Left renal pelvis (tissue), 4 donors: ENCODE measurements at regions not wholly inside any gene's neighbourhood (a gene's known extent, or its start where the extent isn't known, plus 50 kb on each side); places are given as distances from the start of the nearest gene placed in this dataset.
A peak's percentile ranks its signal among the peaks of the same experiment; 100 is the strongest.
"Not testable (repeated sequence)": the region's sequence is repeated elsewhere in the genome, so short reads cannot be mapped to it uniquely, and the experiment has no call there.

Experiments used
- DNase-seq, 4 donors: peaks; one replicate each; pipeline ENCODE4 v3.0.0-alpha.2; 2013; ENCODE audit warnings: low read depth in 4 of 4, low spot score in 3 of 4

DNA sequence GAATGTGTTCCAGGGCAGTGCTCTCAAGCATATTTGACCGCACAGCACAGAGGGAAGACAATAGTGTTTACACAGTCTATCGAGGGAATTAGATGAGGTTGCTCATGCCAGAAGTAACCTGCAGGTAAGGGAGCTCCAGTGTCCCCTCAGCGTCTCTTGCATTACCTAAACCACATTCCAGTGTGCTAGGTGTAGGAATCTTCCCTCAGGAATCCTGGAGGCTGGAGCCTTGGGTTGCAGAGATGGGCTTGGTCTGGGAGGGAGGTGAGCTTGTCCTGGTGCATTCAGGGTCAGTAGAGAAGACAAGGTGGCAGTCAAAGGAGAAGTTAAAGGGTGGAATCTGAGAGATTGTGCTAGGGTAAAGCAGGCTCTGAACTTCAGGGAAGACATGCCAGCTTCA is 56.3 kb downstream of the SOX14 start:
- no peak for DNase-seq

DNA sequence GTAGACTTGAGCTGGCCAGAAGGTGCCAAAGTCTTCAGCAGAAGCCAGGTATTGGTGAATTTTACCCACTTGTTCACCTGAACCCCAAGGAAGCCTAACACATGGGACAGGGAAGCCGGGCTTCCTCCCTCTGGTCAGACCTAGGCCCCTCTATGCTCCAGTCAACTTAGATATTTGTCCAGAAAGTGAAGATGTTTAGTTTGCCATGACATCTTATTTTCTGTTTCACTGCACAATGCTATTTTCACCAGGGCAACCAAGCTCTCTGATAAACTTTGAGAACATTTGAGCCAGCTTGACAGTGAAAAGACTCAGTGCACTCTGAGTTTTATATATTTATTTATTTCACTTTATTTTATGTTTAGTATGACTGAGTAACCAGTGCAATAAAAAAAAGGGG is 71.0 kb downstream of the SOX14 start:
- DNase-seq: no peak

DNA sequence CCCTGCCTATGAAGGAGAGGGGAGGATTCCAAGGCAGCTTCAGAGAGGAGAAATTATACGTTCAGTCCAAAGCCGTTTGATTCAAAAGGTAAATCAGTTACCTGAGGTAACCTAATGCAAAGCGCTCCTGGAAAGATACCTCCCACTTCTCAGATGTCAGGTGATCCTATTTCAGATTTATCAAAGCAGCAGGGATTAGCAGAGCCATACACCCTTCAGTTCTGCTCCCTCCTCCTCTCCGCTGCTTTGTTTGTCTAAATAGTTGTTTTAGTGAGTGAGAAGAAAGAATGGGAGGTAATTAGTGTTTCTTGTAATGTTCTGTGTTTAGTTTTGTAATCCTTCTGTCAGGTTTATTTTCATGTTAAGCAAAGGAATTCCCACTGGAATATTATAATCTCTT is 81.1 kb downstream of the SOX14 start:
- DNase-seq: no peak

DNA sequence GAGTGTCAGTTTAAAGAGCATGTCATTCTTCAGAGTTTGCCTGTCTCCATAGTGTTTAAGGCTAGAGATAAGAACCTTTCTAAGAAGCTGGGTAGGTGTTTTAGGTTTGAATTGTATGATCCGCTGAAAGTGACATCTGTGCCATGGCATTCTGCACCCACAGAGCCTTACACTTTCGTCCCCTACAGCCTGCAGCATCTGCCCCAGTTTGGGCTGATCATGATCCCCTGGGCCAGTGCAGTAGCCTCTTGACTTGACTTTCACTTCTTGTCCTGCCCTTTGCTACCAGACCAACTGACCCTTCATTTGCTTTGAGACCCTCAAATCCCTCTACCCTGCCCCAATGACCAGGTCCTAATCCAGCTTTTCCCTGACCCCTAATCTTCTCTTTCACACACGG is 81.6 kb downstream of the SOX14 start:
- DNase-seq: no peak

DNA sequence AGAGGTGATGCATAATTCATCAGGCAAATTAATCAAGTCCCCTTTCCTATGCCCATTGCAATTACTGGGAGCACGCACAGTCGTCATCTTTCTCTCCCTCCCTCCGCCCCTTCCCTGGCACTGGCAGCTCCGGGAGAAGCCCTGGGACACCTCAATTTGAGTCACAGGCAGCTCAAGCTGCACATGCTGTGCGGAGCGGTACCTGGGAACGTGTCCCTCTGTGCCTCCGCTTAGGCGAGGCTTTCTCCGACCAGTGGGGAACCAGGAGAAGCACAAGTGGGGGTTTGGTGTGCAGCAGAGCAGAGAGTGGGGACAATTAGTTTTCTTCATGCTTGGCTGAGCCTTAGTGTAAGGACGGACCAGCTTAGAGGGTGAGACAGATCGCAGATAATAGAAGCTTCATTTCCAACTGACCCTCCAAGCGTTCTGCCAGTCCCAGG is 88.3 kb downstream of the SOX14 start:
- DNase-seq: no peak

DNA sequence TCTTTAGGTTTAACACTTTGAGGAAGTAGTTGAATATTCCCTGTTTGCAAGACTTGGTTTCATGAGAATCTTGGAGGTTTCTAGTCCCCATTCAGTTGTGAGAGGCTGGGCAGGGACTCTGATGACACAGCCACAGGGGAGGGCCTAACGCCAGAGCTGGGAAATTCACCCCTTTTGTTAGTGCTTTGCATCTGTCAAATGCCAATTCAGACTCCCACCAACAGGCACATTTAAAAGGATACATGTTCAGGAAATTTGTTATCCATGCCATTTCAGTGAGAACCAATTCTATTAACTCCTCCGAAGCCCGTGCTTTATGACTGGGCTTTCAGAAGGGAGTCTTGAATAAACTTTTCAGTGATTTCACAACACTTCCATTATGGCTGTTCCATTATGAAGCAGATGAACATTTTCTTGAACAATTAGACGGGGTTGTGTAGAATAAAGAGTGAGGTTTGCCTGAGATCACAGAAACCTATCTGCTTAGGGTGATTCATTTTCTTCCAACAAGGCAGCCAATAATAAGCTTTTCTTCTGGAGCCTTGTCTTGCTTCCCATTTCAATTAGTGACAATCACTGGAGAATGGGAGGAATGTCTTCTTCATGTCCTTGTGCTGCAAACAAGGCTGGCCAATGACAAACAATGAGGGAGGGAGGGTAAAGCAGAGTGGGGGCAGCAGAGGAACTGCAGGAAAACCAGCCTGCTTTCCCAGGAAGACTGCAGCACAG is 90.6 kb downstream of the SOX14 start:
- DNase-seq: no peak

DNA sequence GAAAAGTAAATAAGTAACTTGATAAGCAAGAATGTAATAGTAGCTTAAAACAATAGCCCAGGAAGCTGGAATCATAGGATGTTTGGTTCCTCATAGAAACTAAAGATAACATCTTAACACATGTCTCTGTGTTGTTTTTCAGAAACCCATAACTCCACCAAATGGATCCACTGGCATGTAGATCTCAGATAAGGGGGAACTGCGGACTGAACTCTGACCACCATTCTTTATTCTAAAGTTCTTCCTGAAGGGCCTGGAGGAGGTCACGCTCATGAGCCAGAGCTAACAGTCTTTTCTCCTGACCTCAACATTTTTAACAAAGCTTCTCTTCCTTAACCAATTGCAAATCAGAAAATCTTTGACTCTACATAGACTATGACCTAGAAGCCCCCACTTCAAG is 101.9 kb downstream of the SOX14 start:
- DNase-seq: no peak

DNA sequence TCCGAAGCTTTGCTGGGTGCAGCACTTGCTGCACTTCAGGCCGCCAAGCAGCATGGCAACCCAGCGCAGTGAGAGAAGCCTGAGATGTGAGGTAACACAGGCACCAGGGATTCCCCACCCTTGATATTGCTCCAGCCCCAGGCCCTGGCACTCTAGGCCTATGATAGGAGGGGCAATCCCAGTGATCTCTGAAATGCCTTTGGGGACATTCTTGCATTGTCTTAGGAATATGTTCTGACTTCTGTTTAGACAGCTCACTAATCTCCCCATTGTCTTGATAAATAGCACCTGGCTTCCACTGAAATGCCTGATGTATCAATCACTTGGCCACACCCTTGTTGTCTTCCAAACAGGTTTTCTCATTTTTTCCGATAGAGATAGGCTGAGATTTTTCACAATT is 102.8 kb downstream of the SOX14 start:
- no peak for DNase-seq

DNA sequence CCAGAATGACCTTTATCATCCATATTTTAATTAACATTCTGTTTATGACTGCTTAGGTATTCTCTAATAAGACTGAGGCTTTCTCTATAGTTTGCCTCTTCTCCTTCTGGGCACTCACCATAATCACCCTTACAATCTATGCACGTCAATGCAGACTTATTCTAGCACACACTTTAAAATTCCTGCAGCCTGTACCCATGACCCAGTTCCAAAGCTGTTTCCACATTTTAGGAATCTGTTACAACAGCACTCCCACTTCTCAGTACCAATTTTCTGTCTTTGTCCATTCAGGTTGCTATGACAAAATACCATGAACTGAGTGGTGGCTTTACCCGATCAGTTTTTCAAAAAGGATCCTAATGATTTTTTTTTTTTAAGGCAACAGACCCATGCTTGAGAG is 103.5 kb downstream of the SOX14 start:
- no peak for DNase-seq

DNA sequence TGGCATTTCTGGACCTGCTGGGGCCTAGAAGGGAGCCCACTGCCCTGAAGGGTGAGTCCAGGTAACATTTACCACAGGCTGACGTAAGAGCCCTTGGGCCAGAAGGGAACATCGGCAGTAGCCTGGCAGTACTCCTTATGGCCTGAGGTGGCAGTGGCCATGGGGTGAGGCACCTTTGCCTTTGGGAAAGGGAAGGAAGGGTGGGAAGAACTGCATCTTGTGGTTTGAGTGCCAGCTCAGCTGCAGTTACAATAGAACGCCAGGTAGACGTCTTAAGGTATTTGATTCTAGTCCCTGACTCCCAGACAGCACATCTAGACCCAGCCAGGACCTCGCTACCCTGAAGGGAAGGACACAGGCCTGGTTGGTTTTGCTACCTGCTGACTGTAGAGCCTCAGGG is 104.9 kb downstream of the SOX14 start:
- no peak for DNase-seq

DNA sequence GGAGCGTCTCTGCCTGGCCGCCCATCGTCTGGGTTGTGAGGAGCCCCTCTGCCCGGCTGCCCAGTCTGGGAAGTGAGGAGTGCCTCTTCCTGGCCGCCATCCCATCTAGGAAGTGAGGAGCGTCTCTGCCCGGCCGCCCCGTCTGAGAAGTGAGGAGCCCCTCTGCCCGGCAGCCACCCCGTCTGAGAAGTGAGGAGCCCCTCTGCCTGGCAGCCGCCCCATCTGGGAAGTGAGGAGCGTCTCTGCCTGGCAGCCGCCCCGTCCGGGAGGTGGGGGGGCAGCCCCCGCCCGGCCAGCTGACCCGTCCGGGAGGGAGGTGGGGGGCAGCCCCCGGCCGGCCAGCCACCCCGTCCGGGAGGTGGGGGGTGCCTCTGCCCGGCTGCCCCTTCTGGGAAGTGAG is 108.5 kb downstream of the SOX14 start:
- not testable (repeated sequence) for DNase-seq

DNA sequence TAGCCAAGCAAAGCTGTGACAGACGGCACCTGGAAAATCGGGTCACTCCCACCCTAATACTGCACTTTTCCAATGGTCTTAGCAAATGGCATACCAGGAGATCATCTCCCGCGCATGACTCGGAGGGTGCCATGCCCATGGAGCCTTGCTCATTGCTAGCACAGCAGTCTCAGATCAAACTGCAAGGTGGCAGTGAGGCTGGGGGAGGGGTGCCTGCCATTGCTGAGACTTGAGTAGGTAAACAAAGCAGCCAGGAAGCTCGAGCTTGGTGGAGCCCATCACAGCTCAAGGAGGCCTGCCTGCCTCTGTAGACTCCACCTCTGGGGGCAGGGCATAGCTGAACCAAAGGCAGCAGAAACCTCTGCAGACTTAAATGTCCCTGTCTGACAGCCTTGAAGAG is 113.1 kb upstream of the CLDN18 start:
- not testable (repeated sequence) for DNase-seq

DNA sequence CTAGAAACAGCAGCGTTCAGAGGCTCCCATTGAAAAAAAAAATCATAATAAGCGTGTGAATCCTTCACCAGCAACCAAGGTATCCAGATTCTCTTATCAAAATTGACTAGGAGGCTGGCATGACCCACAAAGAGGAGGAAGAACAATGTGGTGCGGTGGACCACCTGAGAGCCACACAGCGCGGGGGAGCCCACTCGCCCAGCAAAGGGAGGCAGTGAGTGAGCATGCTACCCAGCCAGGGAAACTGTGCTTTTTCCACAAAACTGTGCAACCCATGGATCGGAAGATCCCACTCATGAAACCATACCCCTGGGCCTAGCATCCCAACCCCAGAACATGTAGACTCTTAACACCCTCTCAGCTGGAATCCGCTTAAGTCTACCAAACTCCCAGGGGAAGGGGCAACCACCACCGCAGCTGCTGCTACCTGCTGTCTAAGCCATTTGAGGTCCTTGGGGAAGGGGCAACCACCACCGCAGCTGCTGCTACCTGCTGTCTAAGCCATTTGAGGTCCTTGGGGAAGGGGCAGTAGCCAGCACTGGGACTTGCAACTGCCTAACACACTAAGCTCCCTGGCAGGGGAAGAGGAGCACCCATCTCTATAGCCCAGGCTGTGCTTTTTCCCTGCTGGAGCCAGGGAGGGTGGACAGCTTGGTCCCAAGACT is 102.8 kb upstream of the CLDN18 start:
- DNase-seq: no peak

DNA sequence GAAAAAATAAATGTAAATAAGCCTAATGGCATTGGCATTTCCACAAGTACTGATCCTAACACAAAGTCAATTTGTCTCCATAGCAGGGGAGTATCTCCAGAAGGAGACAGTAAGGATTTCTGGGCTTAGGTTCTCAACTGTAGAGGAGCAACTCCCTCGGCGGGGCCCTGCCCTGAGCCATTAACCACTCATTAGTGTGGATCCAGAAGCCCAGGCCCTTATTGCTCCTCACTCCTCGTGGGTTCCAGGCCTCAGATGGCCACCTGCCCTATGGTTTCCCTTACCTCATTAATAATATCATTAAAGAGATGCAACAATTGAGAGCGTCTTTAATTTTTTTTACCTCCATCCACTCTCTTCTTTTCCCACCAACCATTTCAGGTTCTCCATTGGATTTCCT is 85.3 kb upstream of the CLDN18 start:
- no peak for DNase-seq

DNA sequence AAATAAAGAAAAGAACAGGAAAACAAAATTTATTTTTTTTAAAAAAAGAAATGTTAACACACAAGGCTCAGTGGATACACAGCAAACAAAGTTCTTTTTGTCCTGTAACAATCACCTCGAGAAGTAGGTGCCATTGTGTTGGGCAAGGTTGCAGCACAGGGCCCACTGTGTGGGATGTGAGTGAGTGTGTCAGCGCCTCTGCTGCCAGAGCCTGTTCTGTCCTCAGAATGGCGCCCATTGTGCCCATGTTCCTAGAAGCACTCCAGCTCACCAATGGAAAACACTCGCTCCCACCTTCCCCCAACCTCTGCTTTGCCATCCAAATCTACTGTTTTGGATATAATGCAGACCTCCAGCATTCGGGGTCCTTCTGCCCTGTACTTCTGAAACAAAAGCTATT is 84.9 kb upstream of the CLDN18 start:
- no peak for DNase-seq

DNA sequence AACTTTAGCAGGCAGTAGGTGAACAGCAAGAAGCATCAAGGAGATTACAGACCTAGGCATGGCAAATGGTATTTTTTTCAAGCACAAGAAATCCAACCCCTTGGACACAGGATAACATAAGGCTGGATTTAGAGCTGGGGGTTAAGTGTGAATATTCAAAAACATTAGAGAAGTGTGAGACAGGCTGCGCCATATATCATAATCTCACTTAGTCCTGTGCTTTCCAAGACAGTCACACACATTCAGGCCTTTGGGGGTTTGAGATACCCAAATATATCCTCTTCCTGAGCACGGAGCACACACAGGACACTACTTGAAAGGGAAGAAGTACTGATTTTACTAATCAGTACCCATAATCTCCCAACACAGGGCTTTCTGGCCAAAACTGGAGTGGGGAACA is 83.0 kb upstream of the CLDN18 start:
- no peak for DNase-seq

DNA sequence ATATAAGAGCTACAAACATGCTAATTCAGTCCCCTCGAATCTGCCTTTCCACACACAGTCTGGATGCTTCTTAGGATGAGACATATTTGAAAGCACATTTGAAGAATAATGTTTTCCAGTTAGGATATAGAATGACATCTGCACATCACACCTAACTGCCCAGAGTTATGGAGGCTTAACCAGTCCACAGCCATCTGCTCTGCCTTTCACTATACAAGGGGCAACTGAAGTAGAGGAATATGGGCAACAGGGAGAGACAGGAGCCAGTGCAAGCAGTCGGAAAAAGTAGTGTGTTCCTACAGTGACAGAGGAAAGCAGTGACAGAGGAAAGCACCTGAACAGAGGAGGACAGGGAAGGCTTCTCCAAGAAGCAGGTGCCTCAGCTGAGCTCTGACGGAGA is 79.0 kb upstream of the CLDN18 start:
- DNase-seq: no peak

DNA sequence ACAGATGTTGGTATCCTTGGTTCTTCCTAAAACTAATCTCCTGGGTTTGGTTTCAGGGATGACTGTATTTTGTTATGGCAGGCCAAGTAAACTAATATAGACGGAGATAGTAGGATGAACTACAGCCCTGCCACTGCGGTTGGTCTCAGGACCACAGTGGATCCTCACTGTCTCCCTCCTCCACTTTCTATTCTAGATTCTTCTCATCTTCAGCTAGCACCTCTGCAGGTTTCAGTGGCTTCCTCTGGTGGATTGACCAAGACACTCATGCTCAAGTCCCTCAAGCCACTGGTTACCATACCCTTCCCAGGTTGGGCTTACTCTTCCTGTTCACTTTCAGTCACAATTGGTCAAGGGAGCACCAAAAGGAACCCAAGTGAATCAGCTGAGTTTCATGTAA is 71.1 kb upstream of the CLDN18 start:
- no peak for DNase-seq

DNA sequence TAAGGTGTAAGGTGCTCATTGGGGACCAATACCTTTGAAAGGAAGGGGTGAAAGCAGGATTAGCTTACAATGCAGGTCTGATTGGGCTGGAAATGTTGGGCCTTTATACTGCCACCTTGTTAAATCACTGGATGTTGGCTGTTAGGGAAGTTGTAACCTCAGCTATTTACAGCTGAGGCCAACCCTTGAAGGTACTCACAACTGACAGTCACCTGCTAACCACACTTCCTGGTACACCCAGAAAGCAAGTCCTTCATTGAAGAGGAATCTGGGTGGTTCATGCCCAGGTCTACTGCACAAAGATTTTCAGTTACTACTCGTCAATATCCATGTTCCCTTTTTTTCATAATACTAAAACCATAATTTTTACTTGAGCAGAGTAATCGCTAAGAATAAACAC is 65.4 kb upstream of the CLDN18 start:
- DNase-seq: no peak

DNA sequence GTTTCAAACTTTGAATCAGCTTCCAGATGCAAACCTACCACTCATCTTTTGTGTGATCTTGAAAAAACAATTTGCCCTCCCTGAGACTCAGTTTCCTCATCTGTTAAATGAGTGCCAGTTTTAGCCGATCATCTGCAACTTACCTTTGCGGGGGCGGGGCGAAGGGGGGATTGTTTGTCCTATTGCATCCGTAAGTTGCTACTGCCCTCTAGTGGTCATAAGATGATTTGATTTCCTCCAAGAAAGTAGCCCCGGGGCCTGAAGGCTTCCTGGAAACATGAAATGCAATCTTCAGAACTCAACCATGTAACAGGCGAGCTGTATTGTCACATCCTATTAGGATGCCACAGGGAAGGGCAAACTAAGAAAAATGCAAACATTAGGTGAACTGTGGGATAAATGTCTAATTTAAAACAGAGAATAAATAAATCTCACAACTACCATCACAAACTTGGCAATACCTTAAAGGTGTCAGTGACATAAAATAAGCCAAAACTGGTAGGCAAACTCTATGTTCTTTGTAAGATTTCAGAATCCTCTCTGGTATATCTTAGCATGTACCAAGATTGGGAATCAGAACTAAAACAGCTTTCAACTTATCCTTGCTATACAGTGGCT is 63.5 kb upstream of the CLDN18 start:
- DNase-seq: peak in 3 of 4 donors; percentile 16 to 46 (median 27)

DNA sequence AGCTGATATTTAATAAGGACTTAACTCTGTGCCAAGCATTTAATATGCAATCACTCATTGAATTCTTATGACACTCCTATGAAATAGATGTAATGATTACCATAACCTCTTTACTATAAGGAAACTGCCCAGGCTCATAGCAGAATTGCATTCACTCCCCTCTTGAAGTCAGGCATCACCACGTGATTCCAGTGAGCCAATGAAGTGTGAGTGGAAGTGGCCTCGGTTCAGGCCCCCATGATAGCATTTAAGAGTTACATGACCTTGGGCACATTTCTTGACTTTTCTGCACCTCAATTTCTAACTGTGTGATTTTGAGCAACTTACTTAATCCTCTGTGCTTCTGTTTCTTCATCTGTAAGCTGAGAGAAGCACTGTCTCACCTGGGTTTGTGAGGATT is 62.8 kb upstream of the CLDN18 start:
- no peak for DNase-seq

DNA sequence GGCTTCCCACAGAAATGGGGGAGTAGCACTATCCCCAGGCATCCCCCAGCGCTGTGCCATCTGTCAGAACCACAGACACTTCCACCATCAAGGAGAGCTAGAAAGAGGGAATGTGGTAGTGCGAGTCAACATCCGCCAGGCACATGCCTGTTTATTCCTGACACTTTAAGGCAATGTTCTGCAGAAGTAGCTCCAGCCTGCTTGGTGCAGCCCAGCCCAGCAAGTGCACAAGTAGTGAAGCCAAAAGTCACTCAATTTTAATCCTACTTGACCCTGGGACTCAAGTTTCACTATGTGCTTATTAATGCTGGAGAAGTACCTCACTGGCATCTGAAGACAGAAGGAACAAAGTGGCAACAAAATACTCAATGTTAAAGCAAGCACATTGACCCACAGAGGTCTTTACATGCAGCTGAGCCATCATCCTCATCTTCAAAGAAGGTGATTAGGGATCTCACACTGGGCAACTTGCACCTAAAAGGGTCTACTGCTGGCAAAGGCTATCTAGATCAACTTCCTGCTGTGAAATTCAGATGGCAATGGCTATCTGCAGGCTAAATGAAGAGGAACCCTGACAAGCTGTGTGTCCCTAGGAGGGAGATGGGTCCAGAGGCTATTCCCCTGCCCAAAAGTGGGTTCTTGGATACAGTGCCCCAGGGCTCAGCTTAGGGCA is 61.4 kb upstream of the CLDN18 start:
- DNase-seq: no peak
